ENCODE measurements at regions not wholly inside any gene's neighbourhood (a gene's known extent, or its start where the extent isn't known, plus 50 kb on each side); places are given as distances from the start of the nearest gene placed in this dataset.
A peak's percentile ranks its signal among the peaks of the same experiment; 100 is the strongest.

GRCh38 chr4:104899863-104900262 is 246.8 kb upstream of the TET2 start:
- 96% methylated on average over 4 of the region's 4 CpGs for WGBS (ENCODE audit: insufficient coverage, insufficient replicate concordance, low lambda C conversion rate, missing lambda C conversion rate)
- in situ Hi-C loops (cut with MboI) = no loop called here

GRCh38 chr4:104901438-104901837 is 245.2 kb upstream of the TET2 start:
- CTCF ChIA-PET = interaction anchor here (1.2 to 2.1 kb wide), 2 partner anchors 10 to 19 kb away, joined by 3 to 6 read pairs; no protein-coding TSS in a partner anchor
- no peak for DNase-seq (ENCODE audit: low read depth, low spot score)
- Histone ChIP-seq H2AFZ (ENCODE audit: control insufficient read depth, low read depth, low read length) (peak overlapping the region; percentile 32; the same call in 1 of the 2 replicates), H3K9ac (ENCODE audit: control insufficient read depth, insufficient read depth, low read length) (no peak overlapping the region), H3K4me1 (ENCODE audit: control insufficient read depth, insufficient read depth, low read length) (peaks cover 8% of the 10 kb centered on the region), H4K20me1 (ENCODE audit: control insufficient read depth, insufficient read depth) (no peaks in the 10 kb centered on the region), H3K9me3 (replicated peaks; ENCODE audit: control insufficient read depth, insufficient read depth, low read length) (peaks cover 16% of the 10 kb centered on the region), H3K36me3 (ENCODE audit: control insufficient read depth in 2 of 2, insufficient read depth in 2 of 2, low read length in 1 of 2) (no peaks in the 10 kb centered on the region), H3K4me2 (ENCODE audit: control insufficient read depth, insufficient read depth) (no peak overlapping the region), H3K79me2 (ENCODE audit: control insufficient read depth, insufficient read depth, low read length) (no peaks in the 10 kb centered on the region), H3K27me3 (replicated peaks in 1 of 2; ENCODE audit: control insufficient read depth in 2 of 2, insufficient read depth in 2 of 2, low read length in 1 of 2) (no peaks in the 10 kb centered on the region), H3K27ac (ENCODE audit: control insufficient read depth, insufficient read depth) (no peak overlapping the region), H3K4me3 (no peak overlapping the region)
- in situ Hi-C loops (cut with MboI) = no loop called here
- BruUV-seq (replicated peaks) = no TSS peak
- TF ChIP-seq, protein P1, sequence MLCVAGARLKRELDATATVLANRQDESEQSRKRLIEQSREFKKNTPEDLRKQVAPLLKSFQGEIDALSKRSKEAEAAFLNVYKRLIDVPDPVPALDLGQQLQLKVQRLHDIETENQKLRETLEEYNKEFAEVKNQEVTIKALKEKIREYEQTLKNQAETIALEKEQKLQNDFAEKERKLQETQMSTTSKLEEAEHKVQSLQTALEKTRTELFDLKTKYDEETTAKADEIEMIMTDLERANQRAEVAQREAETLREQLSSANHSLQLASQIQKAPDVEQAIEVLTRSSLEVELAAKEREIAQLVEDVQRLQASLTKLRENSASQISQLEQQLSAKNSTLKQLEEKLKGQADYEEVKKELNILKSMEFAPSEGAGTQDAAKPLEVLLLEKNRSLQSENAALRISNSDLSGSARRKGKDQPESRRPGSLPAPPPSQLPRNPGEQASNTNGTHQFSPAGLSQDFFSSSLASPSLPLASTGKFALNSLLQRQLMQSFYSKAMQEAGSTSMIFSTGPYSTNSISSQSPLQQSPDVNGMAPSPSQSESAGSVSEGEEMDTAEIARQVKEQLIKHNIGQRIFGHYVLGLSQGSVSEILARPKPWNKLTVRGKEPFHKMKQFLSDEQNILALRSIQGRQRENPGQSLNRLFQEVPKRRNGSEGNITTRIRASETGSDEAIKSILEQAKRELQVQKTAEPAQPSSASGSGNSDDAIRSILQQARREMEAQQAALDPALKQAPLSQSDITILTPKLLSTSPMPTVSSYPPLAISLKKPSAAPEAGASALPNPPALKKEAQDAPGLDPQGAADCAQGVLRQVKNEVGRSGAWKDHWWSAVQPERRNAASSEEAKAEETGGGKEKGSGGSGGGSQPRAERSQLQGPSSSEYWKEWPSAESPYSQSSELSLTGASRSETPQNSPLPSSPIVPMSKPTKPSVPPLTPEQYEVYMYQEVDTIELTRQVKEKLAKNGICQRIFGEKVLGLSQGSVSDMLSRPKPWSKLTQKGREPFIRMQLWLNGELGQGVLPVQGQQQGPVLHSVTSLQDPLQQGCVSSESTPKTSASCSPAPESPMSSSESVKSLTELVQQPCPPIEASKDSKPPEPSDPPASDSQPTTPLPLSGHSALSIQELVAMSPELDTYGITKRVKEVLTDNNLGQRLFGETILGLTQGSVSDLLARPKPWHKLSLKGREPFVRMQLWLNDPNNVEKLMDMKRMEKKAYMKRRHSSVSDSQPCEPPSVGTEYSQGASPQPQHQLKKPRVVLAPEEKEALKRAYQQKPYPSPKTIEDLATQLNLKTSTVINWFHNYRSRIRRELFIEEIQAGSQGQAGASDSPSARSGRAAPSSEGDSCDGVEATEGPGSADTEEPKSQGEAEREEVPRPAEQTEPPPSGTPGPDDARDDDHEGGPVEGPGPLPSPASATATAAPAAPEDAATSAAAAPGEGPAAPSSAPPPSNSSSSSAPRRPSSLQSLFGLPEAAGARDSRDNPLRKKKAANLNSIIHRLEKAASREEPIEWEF (IDR thresholded peaks at IDR 0.05; ENCODE audit: insufficient replicate concordance, low read depth, low read length) = no peak
- TF ChIP-seq ETV6 (conservative IDR thresholded peaks at IDR 0.05 in 1 of 2, IDR thresholded peaks at IDR 0.05 in 1 of 2; ENCODE audit: borderline replicate concordance in 1 of 2, low read depth in 1 of 2) (no peak), PBX3 (IDR thresholded peaks at IDR 0.05; ENCODE audit: insufficient replicate concordance, low read depth, low read length) (peak; percentile 4), MTA3 (IDR thresholded peaks at IDR 0.05; ENCODE audit: borderline replicate concordance, low read length) (no peak), E2F4 (IDR thresholded peaks at IDR 0.05; ENCODE audit: low read depth, low read length) (no peak), NR2F1 (conservative IDR thresholded peaks at IDR 0.05) (no peak)
- POLR2A ChIA-PET = no interaction called here
- 94% methylated on average over 3 of the region's 3 CpGs for WGBS (ENCODE audit: insufficient coverage, insufficient replicate concordance, low lambda C conversion rate, missing lambda C conversion rate)
- FAIRE-seq = no peak
- RAD21 ChIA-PET (ENCODE audit: unreplicated experiment) = interaction anchor here (1.2 kb wide), 1 partner anchor 24 kb away, joined by 4 read pairs; no protein-coding TSS in a partner anchor
- intact Hi-C loops (cut with micrococcal nuclease; ENCODE audit: unreplicated experiment) = no loop called here
- ATAC-seq = peak; percentile 62
- SMC1A ChIA-PET (ENCODE audit: uncharacterized antibody, unreplicated experiment) = interaction anchor here (1.9 to 2.0 kb wide), 2 partner anchors 9 to 18 kb away, joined by 5 read pairs; no protein-coding TSS in a partner anchor

More at GRCh38 chr4:104899863-104900262, 246.8 kb upstream of the TET2 start:
- no peak overlapping the region for H3K9ac ChIP-seq (ENCODE audit: control insufficient read depth, insufficient read depth, low read length)
- ChIA-PET POLR2A (no interaction called here), CTCF (interaction anchor here (0.5 to 0.6 kb wide), 2 partner anchors 8 to 405 kb away, joined by 3 read pairs; partner anchors contain the start of gene CXXC4), SMC1A (ENCODE audit: uncharacterized antibody, unreplicated experiment) (no interaction called here), RAD21 (ENCODE audit: unreplicated experiment) (no interaction called here)
- intact Hi-C loops (cut with micrococcal nuclease; ENCODE audit: unreplicated experiment) = no loop called here
- H3K4me3 ChIP-seq = no peak overlapping the region
- no TSS peak for BruUV-seq (replicated peaks)
- DNase-seq (ENCODE audit: low read depth, low spot score) (no peak), FAIRE-seq (no peak), ATAC-seq (no peak)
- H3K36me3 ChIP-seq (ENCODE audit: control insufficient read depth in 2 of 2, insufficient read depth in 2 of 2, low read length in 1 of 2) = no peaks in the 10 kb centered on the region
- H3K27ac ChIP-seq (ENCODE audit: control insufficient read depth, insufficient read depth) = no peak overlapping the region
- H3K9me3 ChIP-seq (replicated peaks; ENCODE audit: control insufficient read depth, insufficient read depth, low read length) = peaks cover 16% of the 10 kb centered on the region
- H2AFZ ChIP-seq (ENCODE audit: control insufficient read depth, low read depth, low read length) = no peak overlapping the region
- no peaks in the 10 kb centered on the region for H3K27me3 ChIP-seq (replicated peaks in 1 of 2; ENCODE audit: control insufficient read depth in 2 of 2, insufficient read depth in 2 of 2, low read length in 1 of 2)
- H3K79me2 ChIP-seq (ENCODE audit: control insufficient read depth, insufficient read depth, low read length) = no peaks in the 10 kb centered on the region
- no peak overlapping the region for H3K4me2 ChIP-seq (ENCODE audit: control insufficient read depth, insufficient read depth)
- no peaks in the 10 kb centered on the region for H4K20me1 ChIP-seq (ENCODE audit: control insufficient read depth, insufficient read depth)
- peaks cover 8% of the 10 kb centered on the region for H3K4me1 ChIP-seq (ENCODE audit: control insufficient read depth, insufficient read depth, low read length)
- TF ChIP-seq NBN (IDR thresholded peaks at IDR 0.05) = no peak
- TF ChIP-seq CBX3 (IDR thresholded peaks at IDR 0.05; ENCODE audit: borderline replicate concordance, low read depth) = no peak
- TF ChIP-seq, protein P2, sequence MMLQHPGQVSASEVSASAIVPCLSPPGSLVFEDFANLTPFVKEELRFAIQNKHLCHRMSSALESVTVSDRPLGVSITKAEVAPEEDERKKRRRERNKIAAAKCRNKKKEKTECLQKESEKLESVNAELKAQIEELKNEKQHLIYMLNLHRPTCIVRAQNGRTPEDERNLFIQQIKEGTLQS (IDR thresholded peaks at IDR 0.05; ENCODE audit: borderline replicate concordance, extremely low read depth, low read depth, low read length) = no peak

All from GM12878 (cell line).